ENCODE measurements at regions not wholly inside any gene's neighbourhood (a gene's known extent, or its start where the extent isn't known, plus 50 kb on each side); places are given as distances from the start of the nearest gene placed in this dataset.
"Not testable (repeated sequence)": the region's sequence is repeated elsewhere in the genome, so short reads cannot be mapped to it uniquely, and the experiment has no call there.

DNA sequence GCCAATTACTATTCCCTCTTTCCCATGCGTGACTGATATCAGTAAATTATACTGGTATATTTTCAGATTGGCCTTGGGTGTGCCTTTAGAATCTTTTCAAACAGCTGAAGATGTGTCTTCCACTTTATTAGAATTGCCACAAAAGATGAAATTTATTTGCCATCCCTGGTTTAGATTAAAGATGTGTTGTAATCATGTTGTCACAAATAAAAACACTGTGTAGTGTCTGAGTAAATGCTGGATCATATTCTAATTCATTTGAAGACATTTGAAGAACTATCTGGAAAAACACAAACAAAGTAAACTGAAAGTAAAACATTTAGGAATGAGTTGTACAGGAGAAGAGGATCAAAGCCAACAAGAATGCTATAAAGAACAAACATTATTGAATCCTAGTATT, 339.7 kb upstream of the COL8A1 start:
- no peaks in the 10 kb centered on the region for H3K27me3 ChIP-seq (ENCODE audit: low read length)
- no peaks in the 10 kb centered on the region for H3K9me3 ChIP-seq (ENCODE audit: insufficient read depth, low read length)
- no peaks in the 10 kb centered on the region for H3F3A ChIP-seq (ENCODE audit: insufficient read depth)
- no peak overlapping the region for H3K4me3 ChIP-seq (ENCODE audit: insufficient read depth, low read length, poor library complexity, severe bottlenecking)
- H3K4me2 ChIP-seq (ENCODE audit: low read depth, low read length, poor library complexity, severe bottlenecking) = no peak overlapping the region
- no peak overlapping the region for H3K27ac ChIP-seq (ENCODE audit: low read depth, low read length)
- H3K9me2 ChIP-seq (replicated peaks; ENCODE audit: insufficient read depth, low read length) = no peaks in the 10 kb centered on the region
- H3K9ac ChIP-seq (ENCODE audit: low read length) = no peak overlapping the region
- no peaks in the 10 kb centered on the region for H3K79me2 ChIP-seq (ENCODE audit: insufficient read depth, low read length)
- no peaks in the 10 kb centered on the region for H4K20me1 ChIP-seq (ENCODE audit: low read depth, low read length)
- H2AFZ ChIP-seq (ENCODE audit: low read depth, low read length, severe bottlenecking) = no peak overlapping the region
- no peaks in the 10 kb centered on the region for H3K36me3 ChIP-seq (ENCODE audit: low read length)
- TF ChIP-seq, protein P1, sequence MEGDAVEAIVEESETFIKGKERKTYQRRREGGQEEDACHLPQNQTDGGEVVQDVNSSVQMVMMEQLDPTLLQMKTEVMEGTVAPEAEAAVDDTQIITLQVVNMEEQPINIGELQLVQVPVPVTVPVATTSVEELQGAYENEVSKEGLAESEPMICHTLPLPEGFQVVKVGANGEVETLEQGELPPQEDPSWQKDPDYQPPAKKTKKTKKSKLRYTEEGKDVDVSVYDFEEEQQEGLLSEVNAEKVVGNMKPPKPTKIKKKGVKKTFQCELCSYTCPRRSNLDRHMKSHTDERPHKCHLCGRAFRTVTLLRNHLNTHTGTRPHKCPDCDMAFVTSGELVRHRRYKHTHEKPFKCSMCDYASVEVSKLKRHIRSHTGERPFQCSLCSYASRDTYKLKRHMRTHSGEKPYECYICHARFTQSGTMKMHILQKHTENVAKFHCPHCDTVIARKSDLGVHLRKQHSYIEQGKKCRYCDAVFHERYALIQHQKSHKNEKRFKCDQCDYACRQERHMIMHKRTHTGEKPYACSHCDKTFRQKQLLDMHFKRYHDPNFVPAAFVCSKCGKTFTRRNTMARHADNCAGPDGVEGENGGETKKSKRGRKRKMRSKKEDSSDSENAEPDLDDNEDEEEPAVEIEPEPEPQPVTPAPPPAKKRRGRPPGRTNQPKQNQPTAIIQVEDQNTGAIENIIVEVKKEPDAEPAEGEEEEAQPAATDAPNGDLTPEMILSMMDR (IDR thresholded peaks at IDR 0.05; ENCODE audit: insufficient read depth, low read length, poor library complexity, severe bottlenecking) = no peak
- TF ChIP-seq EZH2phosphoT487 (conservative IDR thresholded peaks at IDR 0.05; ENCODE audit: low read length) = no peak

DNA sequence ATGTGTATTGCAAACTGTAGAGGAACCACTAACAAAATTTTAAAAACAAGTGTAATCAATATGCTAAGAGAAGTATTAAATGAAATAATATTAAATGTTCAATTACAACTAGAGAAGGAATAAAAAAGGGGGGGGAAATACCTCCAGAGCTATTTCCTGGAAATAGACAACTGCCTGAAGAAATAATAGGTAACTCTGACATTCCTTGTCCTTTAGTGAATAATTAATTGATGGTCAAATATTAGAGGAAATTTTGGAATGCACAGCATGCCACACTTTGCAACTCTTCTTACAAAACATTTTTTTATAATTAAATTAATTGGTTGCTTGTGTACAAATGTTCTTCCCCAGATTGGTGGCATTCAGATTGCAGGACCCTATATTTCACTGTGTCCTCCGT, 342.6 kb upstream of the COL8A1 start:
- no peak overlapping the region for H3K9ac ChIP-seq (ENCODE audit: low read length)
- no peak overlapping the region for H2AFZ ChIP-seq (ENCODE audit: low read depth, low read length, severe bottlenecking)
- TF ChIP-seq, protein P1 (IDR thresholded peaks at IDR 0.05; ENCODE audit: insufficient read depth, low read length, poor library complexity, severe bottlenecking) = no peak
- no peak for TF ChIP-seq EZH2phosphoT487 (conservative IDR thresholded peaks at IDR 0.05; ENCODE audit: low read length)
- H3K4me3 ChIP-seq (ENCODE audit: insufficient read depth, low read length, poor library complexity, severe bottlenecking) = no peak overlapping the region
- H3K4me2 ChIP-seq (ENCODE audit: low read depth, low read length, poor library complexity, severe bottlenecking) = no peak overlapping the region
- no peaks in the 10 kb centered on the region for H3K9me3 ChIP-seq (ENCODE audit: insufficient read depth, low read length)
- H3K36me3 ChIP-seq (ENCODE audit: low read length) = no peaks in the 10 kb centered on the region
- no peaks in the 10 kb centered on the region for H4K20me1 ChIP-seq (ENCODE audit: low read depth, low read length)
- H3K27me3 ChIP-seq (ENCODE audit: low read length) = no peaks in the 10 kb centered on the region
- no peaks in the 10 kb centered on the region for H3K79me2 ChIP-seq (ENCODE audit: insufficient read depth, low read length)
- H3K9me2 ChIP-seq (replicated peaks; ENCODE audit: insufficient read depth, low read length) = no peaks in the 10 kb centered on the region
- no peaks in the 10 kb centered on the region for H3F3A ChIP-seq (ENCODE audit: insufficient read depth)
- no peak overlapping the region for H3K27ac ChIP-seq (ENCODE audit: low read depth, low read length)

DNA sequence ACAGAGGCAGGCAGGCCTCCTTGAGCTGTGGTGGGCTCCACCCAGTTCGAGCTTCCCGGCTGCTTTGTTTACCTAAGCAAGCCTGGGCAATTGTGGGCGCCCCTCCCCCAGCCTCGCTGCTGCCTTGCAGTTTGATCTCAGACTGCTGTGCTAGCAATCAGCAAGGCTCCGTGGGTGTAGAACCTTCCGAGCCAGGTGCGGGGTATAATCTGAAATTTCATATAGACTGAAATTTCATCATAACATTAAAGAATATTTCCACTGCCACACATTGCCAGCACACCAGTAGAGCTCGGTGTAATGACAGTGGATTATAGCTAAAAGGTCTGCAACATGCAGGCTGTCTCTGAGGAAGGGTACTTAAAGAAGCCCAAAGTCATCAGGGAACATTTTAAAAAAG, 344.3 kb upstream of the COL8A1 start:
- not testable (repeated sequence) for H3K9ac ChIP-seq (ENCODE audit: low read length); H3K4me2 ChIP-seq (ENCODE audit: low read depth, low read length, poor library complexity, severe bottlenecking); H2AFZ ChIP-seq (ENCODE audit: low read depth, low read length, severe bottlenecking); H3K79me2 ChIP-seq (ENCODE audit: insufficient read depth, low read length); H3K36me3 ChIP-seq (ENCODE audit: low read length); H3K9me2 ChIP-seq (replicated peaks; ENCODE audit: insufficient read depth, low read length); H3K27me3 ChIP-seq (ENCODE audit: low read length); H3K27ac ChIP-seq (ENCODE audit: low read depth, low read length); H4K20me1 ChIP-seq (ENCODE audit: low read depth, low read length); H3K4me3 ChIP-seq (ENCODE audit: insufficient read depth, low read length, poor library complexity, severe bottlenecking); H3F3A ChIP-seq (ENCODE audit: insufficient read depth); H3K9me3 ChIP-seq (ENCODE audit: insufficient read depth, low read length)

DNA sequence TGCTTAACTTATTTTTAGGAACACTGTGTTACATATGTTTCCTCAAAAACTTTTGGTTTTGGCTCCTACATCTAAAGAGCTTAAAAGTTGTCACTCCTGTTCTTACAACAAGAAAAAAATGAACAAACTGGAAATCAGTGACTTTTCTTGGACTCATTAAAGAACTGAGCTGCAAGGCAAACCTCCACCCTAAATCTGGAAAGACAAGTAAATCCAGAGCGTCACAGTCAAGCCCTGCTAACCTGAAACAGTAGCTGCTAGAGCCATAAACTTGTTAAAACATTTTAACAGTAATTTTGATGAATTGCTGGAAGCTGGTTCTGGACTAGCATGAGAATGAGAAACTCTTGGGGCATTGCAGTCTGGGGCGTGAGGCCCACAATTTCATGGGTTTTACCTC, 350.5 kb upstream of the COL8A1 start:
- H3K4me2 ChIP-seq (ENCODE audit: low read depth, low read length, poor library complexity, severe bottlenecking) = no peak overlapping the region
- TF ChIP-seq EZH2phosphoT487 (conservative IDR thresholded peaks at IDR 0.05; ENCODE audit: low read length) = no peak
- TF ChIP-seq, protein P1 (IDR thresholded peaks at IDR 0.05; ENCODE audit: insufficient read depth, low read length, poor library complexity, severe bottlenecking) = no peak
- no peaks in the 10 kb centered on the region for H3K79me2 ChIP-seq (ENCODE audit: insufficient read depth, low read length)
- no peak overlapping the region for H2AFZ ChIP-seq (ENCODE audit: low read depth, low read length, severe bottlenecking)
- H3K36me3 ChIP-seq (ENCODE audit: low read length) = no peaks in the 10 kb centered on the region
- H3K4me3 ChIP-seq (ENCODE audit: insufficient read depth, low read length, poor library complexity, severe bottlenecking) = no peak overlapping the region
- no peaks in the 10 kb centered on the region for H3F3A ChIP-seq (ENCODE audit: insufficient read depth)
- no peak overlapping the region for H3K9ac ChIP-seq (ENCODE audit: low read length)
- no peaks in the 10 kb centered on the region for H3K27me3 ChIP-seq (ENCODE audit: low read length)
- no peaks in the 10 kb centered on the region for H4K20me1 ChIP-seq (ENCODE audit: low read depth, low read length)
- H3K9me2 ChIP-seq (replicated peaks; ENCODE audit: insufficient read depth, low read length) = no peaks in the 10 kb centered on the region
- H3K27ac ChIP-seq (ENCODE audit: low read depth, low read length) = no peak overlapping the region
- no peaks in the 10 kb centered on the region for H3K9me3 ChIP-seq (ENCODE audit: insufficient read depth, low read length)

Data from SU-DHL-6 (cell line).